ENCODE measurements at regions not wholly inside any gene's neighbourhood (a gene's known extent, or its start where the extent isn't known, plus 50 kb on each side); places are given as distances from the start of the nearest gene placed in this dataset.

DNA sequence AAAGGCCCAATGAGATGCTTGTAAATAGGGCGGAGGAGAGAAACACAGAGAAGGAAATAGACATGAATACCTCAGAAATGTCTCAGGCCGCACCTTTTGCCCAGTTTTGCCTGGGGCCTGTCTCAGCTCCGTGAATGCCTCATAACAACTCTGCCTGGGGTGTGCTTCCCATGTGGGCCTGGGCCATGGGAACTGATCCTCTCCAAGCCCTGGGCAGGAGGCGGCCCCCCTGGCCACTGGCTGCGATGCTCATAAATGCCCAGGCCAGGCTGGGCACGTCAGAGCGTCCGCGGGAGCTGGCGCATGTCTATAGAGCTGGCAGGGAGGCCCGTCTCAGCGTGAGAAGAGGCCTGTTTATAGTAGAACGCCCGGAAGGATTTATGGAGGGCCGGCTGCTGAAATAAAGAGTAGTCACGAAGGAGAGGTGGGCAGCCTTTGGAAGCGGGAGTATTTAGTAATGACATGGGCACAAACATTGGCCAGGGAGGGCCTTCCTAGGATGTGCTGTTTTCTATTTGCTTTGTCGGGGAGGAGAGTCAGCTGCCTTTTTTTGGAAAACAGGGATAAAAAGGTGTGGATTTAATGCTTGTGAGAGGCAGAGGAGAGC is 85.9 kb upstream of the IGF1R start:
- TF ChIP-seq TAF1 (IDR thresholded peaks at IDR 0.05; ENCODE audit: borderline replicate concordance, insufficient read depth, low read length): no peak
- no peak for TF ChIP-seq POLR2AphosphoS5 (IDR thresholded peaks at IDR 0.05; ENCODE audit: low read depth, low read length)

Measured in PFSK-1 (cell line).